Ishikawa (cell line): ENCODE measurements at regions not wholly inside any gene's neighbourhood (a gene's known extent, or its start where the extent isn't known, plus 50 kb on each side); places are given as distances from the start of the nearest gene placed in this dataset.

ENCODE experiments used
- CEBPB ChIP-seq: IDR thresholded peaks from 2 replicates; pipeline ENCODE4 v1.6.1; 2012
- CREB1 ChIP-seq: IDR thresholded peaks from 2 replicates; pipeline ENCODE4 v1.6.1; 2012; ENCODE audit warnings: low read depth
- EGR1 ChIP-seq: IDR thresholded peaks from 2 replicates; pipeline ENCODE4 v1.6.1; 2012
- EP300 ChIP-seq: IDR thresholded peaks from 2 replicates; pipeline ENCODE4 v1.6.1; 2012; ENCODE audit warnings: borderline replicate concordance
- NFIC ChIP-seq: IDR thresholded peaks from 2 replicates; pipeline ENCODE4 v1.6.1; 2012
- RAD21 ChIP-seq: IDR thresholded peaks from 2 replicates; pipeline ENCODE4 v1.6.1; 2012; ENCODE audit warnings: low read depth
- REST ChIP-seq: IDR thresholded peaks from 2 replicates; pipeline ENCODE4 v1.6.1; 2012; ENCODE audit warnings: low read depth, mild to moderate bottlenecking
- TCF12 ChIP-seq: IDR thresholded peaks from 2 replicates; pipeline ENCODE4 v1.6.1; 2012; ENCODE audit warnings: low read depth
- TEAD4 ChIP-seq: IDR thresholded peaks from 2 replicates; pipeline ENCODE4 v1.6.1; 2012
- YY1 ChIP-seq: IDR thresholded peaks from 2 replicates; pipeline ENCODE4 v1.6.1; 2012; ENCODE audit warnings: low read depth

GRCh38 chrX:13876652-13877051 lies 59.8 kb upstream of the GPM6B start:
- no peak for TF ChIP-seq YY1
- no peak for TF ChIP-seq REST
- TF ChIP-seq TEAD4, result no peak
- TF ChIP-seq EP300, result no peak
- TF ChIP-seq EGR1, result no peak
- no peak for TF ChIP-seq CEBPB
- TF ChIP-seq NFIC, result no peak
- no peak for TF ChIP-seq RAD21
- no peak for TF ChIP-seq TCF12
- no peak for TF ChIP-seq CREB1
